ENCODE measurements at regions not wholly inside any gene's neighbourhood (a gene's known extent, or its start where the extent isn't known, plus 50 kb on each side); places are given as distances from the start of the nearest gene placed in this dataset.

DNA sequence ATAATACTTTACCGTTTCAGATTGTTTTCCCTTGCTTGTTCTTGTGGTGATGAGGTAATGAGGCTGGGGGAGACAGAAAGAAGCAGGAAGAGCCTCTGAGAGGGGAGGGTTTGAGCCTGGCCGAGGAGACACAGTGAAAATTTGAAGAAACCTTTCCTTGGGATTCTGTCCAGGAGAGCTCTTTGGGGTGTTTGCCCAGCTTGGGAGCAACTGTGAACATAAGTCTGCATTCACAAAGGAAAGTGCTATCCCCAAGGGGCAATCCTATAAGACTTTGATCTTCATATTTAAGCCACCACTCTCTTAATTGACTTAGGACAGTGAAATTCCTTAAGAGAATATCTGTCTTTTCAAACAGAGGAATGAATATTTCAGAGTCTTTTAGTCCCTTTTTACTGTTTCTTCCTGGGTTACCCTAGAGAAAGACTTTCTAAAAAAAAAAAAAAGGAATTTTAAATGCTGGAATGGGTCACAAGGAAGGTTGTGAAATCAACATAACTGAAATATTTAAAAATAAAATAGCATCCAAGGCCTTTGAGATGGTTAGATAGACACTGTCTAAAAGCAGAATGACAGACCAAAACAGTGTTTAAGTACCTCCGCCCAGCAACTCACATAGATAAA lies 52.5 kb upstream of the STAM2 start:
- no TSS peak for BruUV-seq (replicated peaks)
- Histone ChIP-seq H3K4me1 (ENCODE audit: control insufficient read depth, insufficient read depth, low read length) (no peaks in the 10 kb centered on the region), H2AFZ (ENCODE audit: control insufficient read depth, low read depth, low read length) (no peak overlapping the region), H3K4me3 (no peak overlapping the region), H3K79me2 (ENCODE audit: control insufficient read depth, insufficient read depth, low read length) (no peaks in the 10 kb centered on the region), H3K27ac (ENCODE audit: control insufficient read depth, insufficient read depth) (no peak overlapping the region), H3K27me3 (replicated peaks in 1 of 2; ENCODE audit: control insufficient read depth in 2 of 2, insufficient read depth in 2 of 2, low read length in 1 of 2) (no peaks in the 10 kb centered on the region), H3K36me3 (ENCODE audit: control insufficient read depth in 2 of 2, insufficient read depth in 2 of 2, low read length in 1 of 2) (no peaks in the 10 kb centered on the region), H4K20me1 (ENCODE audit: control insufficient read depth, insufficient read depth) (no peaks in the 10 kb centered on the region), H3K9me3 (replicated peaks; ENCODE audit: control insufficient read depth, insufficient read depth, low read length) (no peaks in the 10 kb centered on the region), H3K4me2 (ENCODE audit: control insufficient read depth, insufficient read depth) (no peak overlapping the region), H3K9ac (ENCODE audit: control insufficient read depth, insufficient read depth, low read length) (no peak overlapping the region)
- intact Hi-C loops (cut with micrococcal nuclease; ENCODE audit: unreplicated experiment) (no loop called here), in situ Hi-C loops (cut with MboI) (no loop called here)
- TF ChIP-seq, protein P1, sequence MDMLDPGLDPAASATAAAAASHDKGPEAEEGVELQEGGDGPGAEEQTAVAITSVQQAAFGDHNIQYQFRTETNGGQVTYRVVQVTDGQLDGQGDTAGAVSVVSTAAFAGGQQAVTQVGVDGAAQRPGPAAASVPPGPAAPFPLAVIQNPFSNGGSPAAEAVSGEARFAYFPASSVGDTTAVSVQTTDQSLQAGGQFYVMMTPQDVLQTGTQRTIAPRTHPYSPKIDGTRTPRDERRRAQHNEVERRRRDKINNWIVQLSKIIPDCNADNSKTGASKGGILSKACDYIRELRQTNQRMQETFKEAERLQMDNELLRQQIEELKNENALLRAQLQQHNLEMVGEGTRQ (IDR thresholded peaks at IDR 0.05; ENCODE audit: borderline replicate concordance, low read depth, low read length): no peak
- TF ChIP-seq SMAD5 (IDR thresholded peaks at IDR 0.05; ENCODE audit: low read depth) (no peak), SPI1 (IDR thresholded peaks at IDR 0.05; ENCODE audit: borderline replicate concordance, insufficient read depth, low read depth, low read length) (no peak), SIX5 (IDR thresholded peaks at IDR 0.05; ENCODE audit: low read depth, low read length, severe bottlenecking) (no peak), SMAD1 (IDR thresholded peaks at IDR 0.05; ENCODE audit: low read depth, partially characterized antibody) (no peak), KDM1A (IDR thresholded peaks at IDR 0.05; ENCODE audit: borderline replicate concordance) (no peak)
- TF ChIP-seq, protein P2, sequence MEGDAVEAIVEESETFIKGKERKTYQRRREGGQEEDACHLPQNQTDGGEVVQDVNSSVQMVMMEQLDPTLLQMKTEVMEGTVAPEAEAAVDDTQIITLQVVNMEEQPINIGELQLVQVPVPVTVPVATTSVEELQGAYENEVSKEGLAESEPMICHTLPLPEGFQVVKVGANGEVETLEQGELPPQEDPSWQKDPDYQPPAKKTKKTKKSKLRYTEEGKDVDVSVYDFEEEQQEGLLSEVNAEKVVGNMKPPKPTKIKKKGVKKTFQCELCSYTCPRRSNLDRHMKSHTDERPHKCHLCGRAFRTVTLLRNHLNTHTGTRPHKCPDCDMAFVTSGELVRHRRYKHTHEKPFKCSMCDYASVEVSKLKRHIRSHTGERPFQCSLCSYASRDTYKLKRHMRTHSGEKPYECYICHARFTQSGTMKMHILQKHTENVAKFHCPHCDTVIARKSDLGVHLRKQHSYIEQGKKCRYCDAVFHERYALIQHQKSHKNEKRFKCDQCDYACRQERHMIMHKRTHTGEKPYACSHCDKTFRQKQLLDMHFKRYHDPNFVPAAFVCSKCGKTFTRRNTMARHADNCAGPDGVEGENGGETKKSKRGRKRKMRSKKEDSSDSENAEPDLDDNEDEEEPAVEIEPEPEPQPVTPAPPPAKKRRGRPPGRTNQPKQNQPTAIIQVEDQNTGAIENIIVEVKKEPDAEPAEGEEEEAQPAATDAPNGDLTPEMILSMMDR (IDR thresholded peaks at IDR 0.05 in 2 of 3, conservative IDR thresholded peaks at IDR 0.05 in 1 of 3; ENCODE audit: control insufficient read depth in 2 of 3, extremely low read depth in 1 of 3, insufficient read depth in 1 of 3, low read depth in 3 of 3, low read length in 3 of 3): no peak
- TF ChIP-seq, protein P3, sequence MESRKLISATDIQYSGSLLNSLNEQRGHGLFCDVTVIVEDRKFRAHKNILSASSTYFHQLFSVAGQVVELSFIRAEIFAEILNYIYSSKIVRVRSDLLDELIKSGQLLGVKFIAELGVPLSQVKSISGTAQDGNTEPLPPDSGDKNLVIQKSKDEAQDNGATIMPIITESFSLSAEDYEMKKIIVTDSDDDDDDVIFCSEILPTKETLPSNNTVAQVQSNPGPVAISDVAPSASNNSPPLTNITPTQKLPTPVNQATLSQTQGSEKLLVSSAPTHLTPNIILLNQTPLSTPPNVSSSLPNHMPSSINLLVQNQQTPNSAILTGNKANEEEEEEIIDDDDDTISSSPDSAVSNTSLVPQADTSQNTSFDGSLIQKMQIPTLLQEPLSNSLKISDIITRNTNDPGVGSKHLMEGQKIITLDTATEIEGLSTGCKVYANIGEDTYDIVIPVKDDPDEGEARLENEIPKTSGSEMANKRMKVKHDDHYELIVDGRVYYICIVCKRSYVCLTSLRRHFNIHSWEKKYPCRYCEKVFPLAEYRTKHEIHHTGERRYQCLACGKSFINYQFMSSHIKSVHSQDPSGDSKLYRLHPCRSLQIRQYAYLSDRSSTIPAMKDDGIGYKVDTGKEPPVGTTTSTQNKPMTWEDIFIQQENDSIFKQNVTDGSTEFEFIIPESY (IDR thresholded peaks at IDR 0.05): no peak
- ChIA-PET RAD21 (ENCODE audit: unreplicated experiment) (no interaction called here), CTCF (no interaction called here), POLR2A (no interaction called here), SMC1A (ENCODE audit: uncharacterized antibody, unreplicated experiment) (no interaction called here)
- DNase-seq (ENCODE audit: low read depth, low spot score) (no peak), FAIRE-seq (no peak), ATAC-seq (no peak)
- WGBS (ENCODE audit: insufficient coverage, insufficient replicate concordance, low lambda C conversion rate, missing lambda C conversion rate): 37% methylated on average over 3 of the region's 3 CpGs
